HL-60 (cell line): ENCODE measurements at regions not wholly inside any gene's neighbourhood (a gene's known extent, or its start where the extent isn't known, plus 50 kb on each side); places are given as distances from the start of the nearest gene placed in this dataset.

Source experiments
- DNase-seq, 2 experiments: peaks; one replicate each; pipeline ENCODE4 v3.0.0-alpha.2; 2010 to 2020; ENCODE audit warnings: low read depth in 1 of 2, low spot score in 1 of 2
- H3K27ac ChIP-seq: fragments of 250-450 bp; sonication (Bioruptor Pico); replicated peaks from 2 replicates; pipeline ENCODE4 v1.5.1; 2020; ENCODE audit warnings: mild to moderate bottlenecking, moderate library complexity
- H3K27me3 ChIP-seq: fragments of 250-450 bp; sonication (Bioruptor Pico); 2 replicates; pipeline ENCODE4 v1.5.1; 2021; ENCODE audit warnings: mild to moderate bottlenecking, moderate library complexity; ENCODE audit not compliant: insufficient read depth, poor library complexity, severe bottlenecking
- H3K4me3 ChIP-seq: replicated peaks from 2 replicates; pipeline ENCODE4 v1.5.1; 2011; ENCODE audit warnings: mild to moderate bottlenecking, control low read depth, low read length; ENCODE audit not compliant: insufficient read depth
- GABPA ChIP-seq: IDR thresholded peaks from 2 replicates; pipeline ENCODE4 v1.6.1; 2012; ENCODE audit warnings: low read depth
- POLR2AphosphoS5 ChIP-seq: IDR thresholded peaks from 2 replicates; pipeline ENCODE4 v1.6.1; 2012; ENCODE audit warnings: low read depth
- REST ChIP-seq: IDR thresholded peaks from 2 replicates; pipeline ENCODE4 v1.6.1; 2012; ENCODE audit warnings: low read depth; ENCODE audit not compliant: insufficient replicate concordance
- SPI1 ChIP-seq: IDR thresholded peaks from 2 replicates; pipeline ENCODE4 v1.6.1; 2012; ENCODE audit warnings: low read depth, mild to moderate bottlenecking, borderline replicate concordance
- TF ChIP-seq, protein P1 (sequence below): IDR thresholded peaks from one replicate; pipeline ENCODE4 v1.5.1; 2011; ENCODE audit warnings: low read length, control low read depth, inconsistent platforms; ENCODE audit not compliant: insufficient read depth

- TF ChIP-seq POLR2AphosphoS5 (no peak), SPI1 (no peak), REST (no peak), GABPA (no peak)
- TF ChIP-seq, protein P1, sequence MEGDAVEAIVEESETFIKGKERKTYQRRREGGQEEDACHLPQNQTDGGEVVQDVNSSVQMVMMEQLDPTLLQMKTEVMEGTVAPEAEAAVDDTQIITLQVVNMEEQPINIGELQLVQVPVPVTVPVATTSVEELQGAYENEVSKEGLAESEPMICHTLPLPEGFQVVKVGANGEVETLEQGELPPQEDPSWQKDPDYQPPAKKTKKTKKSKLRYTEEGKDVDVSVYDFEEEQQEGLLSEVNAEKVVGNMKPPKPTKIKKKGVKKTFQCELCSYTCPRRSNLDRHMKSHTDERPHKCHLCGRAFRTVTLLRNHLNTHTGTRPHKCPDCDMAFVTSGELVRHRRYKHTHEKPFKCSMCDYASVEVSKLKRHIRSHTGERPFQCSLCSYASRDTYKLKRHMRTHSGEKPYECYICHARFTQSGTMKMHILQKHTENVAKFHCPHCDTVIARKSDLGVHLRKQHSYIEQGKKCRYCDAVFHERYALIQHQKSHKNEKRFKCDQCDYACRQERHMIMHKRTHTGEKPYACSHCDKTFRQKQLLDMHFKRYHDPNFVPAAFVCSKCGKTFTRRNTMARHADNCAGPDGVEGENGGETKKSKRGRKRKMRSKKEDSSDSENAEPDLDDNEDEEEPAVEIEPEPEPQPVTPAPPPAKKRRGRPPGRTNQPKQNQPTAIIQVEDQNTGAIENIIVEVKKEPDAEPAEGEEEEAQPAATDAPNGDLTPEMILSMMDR, result no peak
- no peak overlapping the region for H3K27ac ChIP-seq
- no peak for DNase-seq
- no peak overlapping the region for H3K4me3 ChIP-seq
- no peaks in the 10 kb centered on the region for H3K27me3 ChIP-seq
These were observed 418.0 kb downstream of the NLGN4X start for GRCh38 chrX:5810636-5811035.

GRCh38 chrX:5807181-5807580 lies 421.5 kb downstream of the NLGN4X start:
- TF ChIP-seq POLR2AphosphoS5 (no peak), GABPA (no peak), SPI1 (no peak), REST (no peak)
- TF ChIP-seq, protein P1, result no peak
- Histone ChIP-seq H3K4me3 (no peak overlapping the region), H3K27ac (no peak overlapping the region), H3K27me3 (no peaks in the 10 kb centered on the region)
- no peak for DNase-seq

- TF ChIP-seq GABPA (no peak), REST (no peak), POLR2AphosphoS5 (no peak), SPI1 (no peak)
- TF ChIP-seq, protein P1, result no peak
- no peak overlapping the region for H3K4me3 ChIP-seq
- no peak for DNase-seq
These were observed 426.3 kb downstream of the NLGN4X start for GRCh38 chrX:5802391-5802790.

More at GRCh38 chrX:5802391-5802790, 426.3 kb downstream of the NLGN4X start:
- no peaks in the 10 kb centered on the region for H3K27me3 ChIP-seq
- H3K27ac ChIP-seq, result no peak overlapping the region
